ENCODE measurements at regions not wholly inside any gene's neighbourhood (a gene's known extent, or its start where the extent isn't known, plus 50 kb on each side); places are given as distances from the start of the nearest gene placed in this dataset.

DNA sequence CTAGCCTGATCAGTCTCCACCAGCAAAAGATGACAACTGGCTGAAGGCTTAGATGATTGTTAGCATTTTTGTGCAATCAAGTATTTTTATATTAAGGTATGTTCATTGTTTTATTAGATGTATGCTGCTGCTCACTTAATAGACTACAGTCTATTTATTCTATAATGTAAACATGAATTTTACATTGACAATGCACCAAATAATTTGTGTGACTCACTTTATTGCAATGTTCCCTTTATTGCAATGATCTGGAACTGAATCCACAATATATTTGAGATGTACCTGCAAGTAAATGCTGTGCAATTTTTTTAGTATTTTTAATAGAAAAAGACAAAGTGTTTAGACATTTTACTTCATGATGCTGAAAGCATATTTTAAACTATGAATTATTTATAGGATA lies 896.5 kb downstream of the AMY1C start:
- TF ChIP-seq, protein P1, sequence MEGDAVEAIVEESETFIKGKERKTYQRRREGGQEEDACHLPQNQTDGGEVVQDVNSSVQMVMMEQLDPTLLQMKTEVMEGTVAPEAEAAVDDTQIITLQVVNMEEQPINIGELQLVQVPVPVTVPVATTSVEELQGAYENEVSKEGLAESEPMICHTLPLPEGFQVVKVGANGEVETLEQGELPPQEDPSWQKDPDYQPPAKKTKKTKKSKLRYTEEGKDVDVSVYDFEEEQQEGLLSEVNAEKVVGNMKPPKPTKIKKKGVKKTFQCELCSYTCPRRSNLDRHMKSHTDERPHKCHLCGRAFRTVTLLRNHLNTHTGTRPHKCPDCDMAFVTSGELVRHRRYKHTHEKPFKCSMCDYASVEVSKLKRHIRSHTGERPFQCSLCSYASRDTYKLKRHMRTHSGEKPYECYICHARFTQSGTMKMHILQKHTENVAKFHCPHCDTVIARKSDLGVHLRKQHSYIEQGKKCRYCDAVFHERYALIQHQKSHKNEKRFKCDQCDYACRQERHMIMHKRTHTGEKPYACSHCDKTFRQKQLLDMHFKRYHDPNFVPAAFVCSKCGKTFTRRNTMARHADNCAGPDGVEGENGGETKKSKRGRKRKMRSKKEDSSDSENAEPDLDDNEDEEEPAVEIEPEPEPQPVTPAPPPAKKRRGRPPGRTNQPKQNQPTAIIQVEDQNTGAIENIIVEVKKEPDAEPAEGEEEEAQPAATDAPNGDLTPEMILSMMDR (IDR thresholded peaks at IDR 0.05; ENCODE audit: extremely low read depth in 1 of 2, insufficient read depth in 1 of 2, low read depth in 1 of 2, low read length in 2 of 2), result no peak
- TF ChIP-seq POLR2AphosphoS5 (IDR thresholded peaks at IDR 0.05; ENCODE audit: insufficient read depth, low read depth, low read length) (no peak), POLR2A (IDR thresholded peaks at IDR 0.05; ENCODE audit: low read depth, low read length) (no peak), JUN (IDR thresholded peaks at IDR 0.05; ENCODE audit: borderline replicate concordance, insufficient read depth, insufficient read length, low read depth) (no peak), FOS (IDR thresholded peaks at IDR 0.05; ENCODE audit: borderline replicate concordance, insufficient read depth, low read length) (no peak)

Data from endothelial cell of umbilical vein (primary cell).